Right atrium auricular region (tissue), 2 donors: ENCODE measurements at regions not wholly inside any gene's neighbourhood (a gene's known extent, or its start where the extent isn't known, plus 50 kb on each side); places are given as distances from the start of the nearest gene placed in this dataset.

Experiments
- DNase-seq: peaks from one replicate; pipeline ENCODE4 v3.0.0-alpha.2; 2019; ENCODE audit warnings: low spot score
- H3K27ac ChIP-seq, 2 donors: fragments of 200-600 bp; sonication (generic); 1 replicate in 1 of 2; 2 replicates in 1 of 2; pipeline ENCODE4 v1.5.1; 2016 to 2019
- H3K27me3 ChIP-seq, 2 donors: fragments of 200-600 bp; sonication (generic); one replicate each; pipeline versions ENCODE4 v1.5.1 to v1.6.0; 2017 to 2019
- H3K36me3 ChIP-seq: fragments of 200-600 bp; sonication (generic); one replicate; pipeline ENCODE4 v1.5.1; 2016
- H3K4me1 ChIP-seq, 2 donors: fragments of 200-600 bp; sonication (generic); one replicate each; pipeline versions ENCODE4 v1.5.1 to v1.6.0; 2017 to 2019
- H3K4me3 ChIP-seq, 2 donors: fragments of 200-600 bp; sonication (generic); 1 replicate in 1 of 2; 2 replicates in 1 of 2; pipeline ENCODE4 v1.5.1; 2017 to 2019; ENCODE audit warnings: mild to moderate bottlenecking in 1 of 2, moderate library complexity in 1 of 2
- H3K9me3 ChIP-seq, 2 donors: fragments of 200-600 bp; sonication (generic); one replicate each; pipeline ENCODE4 v1.5.1; 2019
- CTCF ChIP-seq, 2 donors: fragments of 200-600 bp; sonication (generic); IDR thresholded peaks; one replicate each; pipeline ENCODE4 v1.5.1; 2019; ENCODE audit warnings: antibody characterized with exemption in 2 of 2

- TF ChIP-seq CTCF (IDR thresholded peaks at IDR 0.05): no peak
Measured at GRCh38 chr2:11033114-11033513, 121.4 kb downstream of the KCNF1 start.

GRCh38 chr2:11038641-11039040 is 116.6 kb upstream of the SLC66A3 start:
- H3K4me3 ChIP-seq: no peak overlapping the region
- peaks cover 0 to 34% of the 10 kb centered on the region in 2 donors for H3K9me3 ChIP-seq
- no peak for TF ChIP-seq CTCF (IDR thresholded peaks at IDR 0.05)
- no peaks in the 10 kb centered on the region for H3K4me1 ChIP-seq
- DNase-seq: no peak
- H3K36me3 ChIP-seq: no peaks in the 10 kb centered on the region
- no peaks in the 10 kb centered on the region for H3K27me3 ChIP-seq
- no peak overlapping the region for H3K27ac ChIP-seq

More at GRCh38 chr2:11033114-11033513, 121.4 kb downstream of the KCNF1 start:
- Histone ChIP-seq H3K4me3 (no peak overlapping the region), H3K36me3 (no peaks in the 10 kb centered on the region), H3K27ac (no peak overlapping the region), H3K4me1 (no peaks in the 10 kb centered on the region), H3K9me3 (peaks cover 0 to 21% of the 10 kb centered on the region in 2 donors), H3K27me3 (no peaks in the 10 kb centered on the region)
- DNase-seq: no peak

GRCh38 chr2:11040992-11041391 is 114.3 kb upstream of the SLC66A3 start:
- no peak for DNase-seq
- no peak overlapping the region for H3K4me3 ChIP-seq
- H3K4me1 ChIP-seq: no peaks in the 10 kb centered on the region
- no peak for TF ChIP-seq CTCF (IDR thresholded peaks at IDR 0.05)
- peaks cover 0 to 33% of the 10 kb centered on the region in 2 donors for H3K9me3 ChIP-seq
- H3K27me3 ChIP-seq: no peaks in the 10 kb centered on the region
- H3K36me3 ChIP-seq: no peaks in the 10 kb centered on the region
- H3K27ac ChIP-seq: no peak overlapping the region

- DNase-seq: no peak
- no peak overlapping the region for H3K4me3 ChIP-seq
Measured at GRCh38 chr2:11042841-11043240, 112.4 kb upstream of the SLC66A3 start.

GRCh38 chr2:11043245-11043644 is 112.0 kb upstream of the SLC66A3 start:
- Histone ChIP-seq H3K4me3 (no peak overlapping the region), H3K27ac (no peak overlapping the region), H3K27me3 (no peaks in the 10 kb centered on the region), H3K4me1 (no peaks in the 10 kb centered on the region), H3K9me3 (peaks cover 0 to 19% of the 10 kb centered on the region in 2 donors), H3K36me3 (no peaks in the 10 kb centered on the region)
- no peak for DNase-seq
- TF ChIP-seq CTCF (IDR thresholded peaks at IDR 0.05): no peak

More at GRCh38 chr2:11042841-11043240, 112.4 kb upstream of the SLC66A3 start:
- H3K9me3 ChIP-seq: peaks cover 0 to 23% of the 10 kb centered on the region in 2 donors
- no peaks in the 10 kb centered on the region for H3K36me3 ChIP-seq
- no peaks in the 10 kb centered on the region for H3K4me1 ChIP-seq
- no peak overlapping the region for H3K27ac ChIP-seq
- no peaks in the 10 kb centered on the region for H3K27me3 ChIP-seq
- no peak for TF ChIP-seq CTCF (IDR thresholded peaks at IDR 0.05)

- Histone ChIP-seq H3K36me3 (no peaks in the 10 kb centered on the region), H3K9me3 (peaks cover 0 to 10% of the 10 kb centered on the region in 2 donors), H3K27ac (no peak overlapping the region), H3K4me3 (no peak overlapping the region), H3K4me1 (no peaks in the 10 kb centered on the region), H3K27me3 (no peaks in the 10 kb centered on the region)
- no peak for DNase-seq
- no peak for TF ChIP-seq CTCF (IDR thresholded peaks at IDR 0.05)
Measured at GRCh38 chr2:11044201-11044600, 111.1 kb upstream of the SLC66A3 start.
